H1 (cell line): ENCODE measurements at regions not wholly inside any gene's neighbourhood (a gene's known extent, or its start where the extent isn't known, plus 50 kb on each side); places are given as distances from the start of the nearest gene placed in this dataset.

Experiments used
- CTCF ChIA-PET: fragments of 300-600 bp; sonication (Branson Sonifier 250); formaldehyde crosslinking; loops from one replicate; lab custom pipeline; 2021; ENCODE audit not compliant: partially characterized antibody; lab: Charles Lee
- POLR2A ChIA-PET: fragments of 300-600 bp; sonication (Branson Sonifier 250); formaldehyde crosslinking; loops from one replicate; lab custom pipeline; 2021; ENCODE audit warnings: inconsistent platforms; ENCODE audit not compliant: partially characterized antibody; lab: Charles Lee
- DNase-seq, 2 experiments: peaks; one replicate each; pipeline versions ENCODE4 v3.0.0 to v3.0.0-alpha.2; 2010 to 2022; ENCODE audit warnings: low spot score in 2 of 2, low read depth in 1 of 2, mixed read lengths in 1 of 2
- FAIRE-seq: peaks from 2 replicates; lab custom pipeline; 2011; peaks lifted over from hg19 to GRCh38; lab: Jason Lieb, UNC
- H2AFZ ChIP-seq: 2 replicates; pipeline ENCODE4 v1.8.1; 2012; ENCODE audit warnings: low read length, inconsistent platforms
- H2AK5ac ChIP-seq: 2 replicates; pipeline ENCODE4 v1.6.1; 2013; ENCODE audit warnings: low read depth, low read length
- H2BK120ac ChIP-seq: replicated peaks from 2 replicates; pipeline ENCODE3; 2013; ENCODE audit warnings: low read depth, low read length, inconsistent platforms
- H2BK12ac ChIP-seq: 2 replicates; pipeline ENCODE4 v1.6.1; 2013; ENCODE audit warnings: low read depth, low read length
- H2BK15ac ChIP-seq: 2 replicates; pipeline ENCODE4 v1.6.1; 2013; ENCODE audit warnings: low read length
- H2BK20ac ChIP-seq: 2 replicates; pipeline ENCODE4 v1.6.1; 2013; ENCODE audit warnings: low read length
- H2BK5ac ChIP-seq: 2 replicates; pipeline ENCODE4 v1.6.1; 2013; ENCODE audit warnings: low read depth, low read length
- H3K14ac ChIP-seq: 2 replicates; pipeline ENCODE4 v1.6.1; 2013; ENCODE audit warnings: inconsistent platforms; ENCODE audit not compliant: insufficient read length
- H3K18ac ChIP-seq: 2 replicates; pipeline ENCODE4 v1.6.1; 2013; ENCODE audit warnings: low read length; ENCODE audit errors: extremely low read depth
- H3K23ac ChIP-seq: 2 replicates; pipeline ENCODE4 v1.6.1; 2013; ENCODE audit warnings: inconsistent platforms; ENCODE audit not compliant: insufficient read length
- H3K23me2 ChIP-seq: 2 replicates; pipeline ENCODE4 v1.6.1; 2013; ENCODE audit warnings: low read depth, low read length
- H3K27ac ChIP-seq: 2 replicates; pipeline ENCODE4 v1.6.1; 2011; ENCODE audit warnings: low read depth, low read length, inconsistent platforms
- H3K27me3 ChIP-seq, 4 experiments: replicated peaks in 1 of 4; 1 replicate in 1 of 4; 2 replicates in 3 of 4; pipeline versions ENCODE4 v1.6.1 to v1.8.1; 2011 to 2013; ENCODE audit warnings: low read length in 3 of 4, mild to moderate bottlenecking in 3 of 4, inconsistent platforms in 2 of 4, mixed read lengths in 2 of 4, moderate library complexity in 1 of 4; ENCODE audit not compliant: control insufficient read depth in 3 of 4, insufficient read depth in 3 of 4; ENCODE audit errors: extremely low read depth in 1 of 4
- H3K36me3 ChIP-seq, 4 experiments: 2 replicates each; pipeline versions ENCODE4 v1.6.1 to v1.8.1; 2011 to 2013; ENCODE audit warnings: mild to moderate bottlenecking in 4 of 4, low read length in 3 of 4, moderate library complexity in 2 of 4, control low read depth in 1 of 4, inconsistent platforms in 1 of 4; ENCODE audit not compliant: insufficient read depth in 4 of 4, control insufficient read depth in 2 of 4
- H3K4ac ChIP-seq: replicated peaks from 2 replicates; pipeline ENCODE3; 2013; ENCODE audit warnings: low read length, low read depth, mixed read lengths, inconsistent platforms; ENCODE audit not compliant: insufficient read length
- H3K4me1 ChIP-seq, 4 experiments: replicated peaks in 1 of 4; 1 replicate in 1 of 4; 2 replicates in 3 of 4; pipeline versions ENCODE4 v1.6.1 to v1.8.1; 2011 to 2013; ENCODE audit warnings: low read length in 3 of 4, inconsistent platforms in 2 of 4, mixed read lengths in 1 of 4; ENCODE audit not compliant: insufficient read depth in 4 of 4, control insufficient read depth in 3 of 4
- H3K4me2 ChIP-seq, 2 experiments: 2 replicates each; pipeline versions ENCODE4 v1.6.1 to v1.8.1; 2011 to 2013; ENCODE audit warnings: low read depth in 2 of 2, low read length in 2 of 2, control low read depth in 1 of 2, inconsistent platforms in 1 of 2, mild to moderate bottlenecking in 1 of 2; ENCODE audit not compliant: insufficient read depth in 1 of 2
- H3K4me3 ChIP-seq, 4 experiments: fragments of 200-600, 300-600 bp in 1 of 4; sonication (generic), shearing (Covaris generic), sonication (Bioruptor Twin) in 1 of 4; 2 replicates each; pipeline versions ENCODE4 v1.5.1 to v1.8.1; 2011 to 2016; ENCODE audit warnings: low read length in 4 of 4, low read depth in 3 of 4, control low read depth in 2 of 4, inconsistent platforms in 2 of 4, mild to moderate bottlenecking in 2 of 4, mixed read lengths in 1 of 4, moderate library complexity in 1 of 4; ENCODE audit not compliant: insufficient read depth in 2 of 4; ENCODE audit errors: extremely low read depth in 1 of 4
- H3K56ac ChIP-seq: replicated peaks from 2 replicates; pipeline ENCODE3; 2013; ENCODE audit warnings: low read depth, mild to moderate bottlenecking, mixed read lengths, low read length, inconsistent platforms; ENCODE audit not compliant: insufficient read length
- H3K79me1 ChIP-seq: 2 replicates; pipeline ENCODE4 v1.6.1; 2013; ENCODE audit warnings: low read depth, low read length, control low read depth
- H3K79me2 ChIP-seq, 2 experiments: 2 replicates each; pipeline versions ENCODE4 v1.6.1 to v1.8.1; 2012 to 2013; ENCODE audit warnings: low read length in 2 of 2, mild to moderate bottlenecking in 2 of 2, inconsistent platforms in 1 of 2; ENCODE audit not compliant: insufficient read depth in 2 of 2, control insufficient read depth in 1 of 2
- H3K9ac ChIP-seq, 4 experiments: replicated peaks in 1 of 4; 1 replicate in 1 of 4; 2 replicates in 3 of 4; pipeline versions ENCODE4 v1.6.1 to v1.8.1; 2011 to 2013; ENCODE audit warnings: low read depth in 3 of 4, low read length in 3 of 4, control low read depth in 2 of 4, mild to moderate bottlenecking in 2 of 4, moderate library complexity in 2 of 4, inconsistent platforms in 1 of 4; ENCODE audit errors: extremely low read depth in 1 of 4
- H3K9me3 ChIP-seq, 2 experiments: 2 replicates each; pipeline versions ENCODE4 v1.6.1 to v1.8.1; 2012 to 2013; ENCODE audit warnings: mild to moderate bottlenecking in 2 of 2, moderate library complexity in 2 of 2, control low read depth in 1 of 2, inconsistent platforms in 1 of 2, low read depth in 1 of 2, low read length in 1 of 2, mixed read lengths in 1 of 2; ENCODE audit not compliant: insufficient read depth in 2 of 2
- H4K20me1 ChIP-seq, 2 experiments: replicated peaks in 1 of 2; 2 replicates each; pipeline versions ENCODE3 to v1.8.1; 2011 to 2013; ENCODE audit warnings: inconsistent platforms in 2 of 2, low read length in 2 of 2, mild to moderate bottlenecking in 1 of 2; ENCODE audit not compliant: insufficient read depth in 2 of 2, control insufficient read depth in 1 of 2
- H4K5ac ChIP-seq: 2 replicates; pipeline ENCODE4 v1.6.1; 2013; ENCODE audit warnings: low read length, low read depth, mixed read lengths, inconsistent platforms; ENCODE audit not compliant: insufficient read length
- H4K8ac ChIP-seq: 2 replicates; pipeline ENCODE4 v1.8.0; 2013; ENCODE audit warnings: mild to moderate bottlenecking, moderate library complexity, low read length, inconsistent platforms; ENCODE audit not compliant: insufficient read depth; ENCODE audit errors: extremely low read depth
- H4K91ac ChIP-seq: replicated peaks from 2 replicates; pipeline ENCODE3; 2013; ENCODE audit warnings: low read length, mixed read lengths, inconsistent platforms; ENCODE audit not compliant: insufficient read length
- RXRA ChIP-seq: IDR thresholded peaks from 2 replicates; pipeline ENCODE4 v1.6.1; 2011; ENCODE audit warnings: low read depth, mild to moderate bottlenecking, low read length, moderate library complexity; ENCODE audit not compliant: insufficient read depth
- WGBS, 2 experiments: shearing (Covaris generic) in 1 of 2; methylation state at CpG; one replicate each; pipeline versions ENCODE4 v1.1.6 to v1.1.7; 2013 to 2015; ENCODE audit warnings: low lambda C conversion rate in 2 of 2, mixed read lengths in 2 of 2, inconsistent platforms in 1 of 2, low coverage in 1 of 2, missing lambda C conversion rate in 1 of 2; ENCODE audit not compliant: insufficient replicate concordance in 2 of 2, insufficient coverage in 1 of 2, insufficient read length in 1 of 2; ENCODE audit errors: extremely low coverage in 1 of 2, missing lambda C conversion rate in 1 of 2; 5-methylcytosine and 5-hydroxymethylcytosine counted together

- Histone ChIP-seq H3K4ac (no peak overlapping the region), H3K4me1 (no peaks in the 10 kb centered on the region; a peak in 1 of 7 replicates), H4K8ac (no peak overlapping the region), H3K27me3 (no peaks in the 10 kb centered on the region), H2BK5ac (no peak overlapping the region)
- no peak for TF ChIP-seq RXRA
- TF ChIP-seq, all 59 proteins: peak for 0
- Histone ChIP-seq H3K36me3 (no peaks in the 10 kb centered on the region), H2AK5ac (no peak overlapping the region), H3K79me1 (no peaks in the 10 kb centered on the region; the same call in 1 of the 2 replicates), H3K23me2 (no peaks in the 10 kb centered on the region), H2AFZ (no peak overlapping the region), H3K9me3 (no peaks in the 10 kb centered on the region), H3K23ac (no peak overlapping the region), H2BK15ac (no peak overlapping the region), H3K14ac (no peak overlapping the region), H4K91ac (no peak overlapping the region), H3K4me3 (no peak overlapping the region), H2BK20ac (no peak overlapping the region), H4K20me1 (peaks cover 0 to 2% of the 10 kb centered on the region in 2 experiments), H4K5ac (no peak overlapping the region), H3K27ac (no peak overlapping the region), H2BK120ac (no peak overlapping the region), H2BK12ac (no peak overlapping the region), H3K4me2 (no peak overlapping the region), H3K79me2 (no peaks in the 10 kb centered on the region), H3K18ac (no peak overlapping the region), H3K56ac (no peak overlapping the region), H3K9ac (no peak overlapping the region)
- FAIRE-seq (no peak), DNase-seq (peak in 1 of 2 experiments; percentile 26)
- POLR2A ChIA-PET, result no interaction called here
- WGBS, 2 experiments, result 98% methylated on average over 8 of the region's 8 CpGs; no CpG with 5 or more reads in 1 of the 2 experiments
- CTCF ChIA-PET, result interaction anchor here (1.3 to 1.7 kb wide), 2 partner anchors 21 to 42 kb away, joined by 4 read pairs; no protein-coding TSS in a partner anchor
Measured at GRCh38 chr22:48741540-48741939, 1086.1 kb downstream of the BRD1 start.
